ENCODE measurements at regions not wholly inside any gene's neighbourhood (a gene's known extent, or its start where the extent isn't known, plus 50 kb on each side); places are given as distances from the start of the nearest gene placed in this dataset.

DNA sequence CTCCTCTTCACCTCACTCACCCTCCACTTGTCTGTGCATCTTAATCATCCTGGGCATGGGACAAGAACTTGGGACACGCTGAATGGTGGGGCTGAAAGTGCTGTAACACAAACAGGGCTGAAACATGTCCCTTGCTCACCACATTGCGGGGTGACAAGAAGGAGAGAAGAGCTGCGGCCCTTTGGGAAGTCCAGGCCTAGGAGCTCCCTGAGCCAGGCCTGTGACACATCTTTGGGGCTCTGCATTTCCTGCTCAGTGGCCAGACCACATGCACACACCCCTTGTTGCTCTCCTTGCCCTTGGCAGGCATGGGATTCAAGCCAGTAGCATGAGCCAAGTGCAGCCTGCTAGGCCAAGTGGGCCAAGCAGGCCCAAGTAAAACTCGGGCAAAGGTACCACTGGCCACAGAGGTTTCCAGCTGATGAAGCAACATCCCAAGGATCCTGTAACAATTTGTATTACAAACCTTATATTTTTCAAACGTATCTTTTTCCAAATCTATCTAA lies 1384.3 kb upstream of the PCDH20 start:
- TF ChIP-seq ZFX (IDR thresholded peaks at IDR 0.05; ENCODE audit: borderline replicate concordance) (no peak), CTCF (IDR thresholded peaks at IDR 0.05) (no peak)
- no peak overlapping the region for H3K27ac ChIP-seq

DNA sequence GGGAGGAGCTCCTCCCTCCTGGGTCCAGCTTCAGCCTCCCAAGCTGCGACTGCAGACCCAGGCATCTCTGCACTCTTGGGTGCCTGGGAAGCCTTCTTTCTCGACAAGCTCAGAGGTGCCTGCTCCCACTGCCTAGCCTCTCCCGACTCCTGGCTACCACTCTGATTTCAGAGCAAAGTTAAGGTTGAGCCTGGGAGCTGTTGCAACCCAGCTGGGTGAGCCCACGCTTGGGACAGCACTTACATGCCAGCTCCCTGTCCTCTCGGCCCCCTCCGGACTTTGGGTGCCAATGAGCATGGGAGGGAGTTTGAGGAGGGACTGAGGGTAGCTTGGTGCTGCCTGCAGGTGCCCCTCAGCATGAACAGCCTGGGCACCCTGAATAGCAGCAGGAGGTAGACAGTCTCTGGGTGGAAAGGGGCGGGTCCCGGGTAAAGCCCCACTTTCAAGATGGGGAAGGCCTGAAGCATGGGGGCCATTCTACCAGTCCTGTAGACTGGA lies 1383.4 kb upstream of the PCDH20 start:
- no peak overlapping the region for H3K27ac ChIP-seq
- TF ChIP-seq ZFX (IDR thresholded peaks at IDR 0.05; ENCODE audit: borderline replicate concordance) (no peak), CTCF (IDR thresholded peaks at IDR 0.05) (no peak)

- peak overlapping the region; percentile 32; the same call in 1 of the 2 replicates for H3K27ac ChIP-seq
- TF ChIP-seq ZFX (IDR thresholded peaks at IDR 0.05; ENCODE audit: borderline replicate concordance) (no peak), CTCF (IDR thresholded peaks at IDR 0.05) (no peak)
These were observed 1378.2 kb upstream of the PCDH20 start for GRCh38 chr13:62793850-62794249.

DNA sequence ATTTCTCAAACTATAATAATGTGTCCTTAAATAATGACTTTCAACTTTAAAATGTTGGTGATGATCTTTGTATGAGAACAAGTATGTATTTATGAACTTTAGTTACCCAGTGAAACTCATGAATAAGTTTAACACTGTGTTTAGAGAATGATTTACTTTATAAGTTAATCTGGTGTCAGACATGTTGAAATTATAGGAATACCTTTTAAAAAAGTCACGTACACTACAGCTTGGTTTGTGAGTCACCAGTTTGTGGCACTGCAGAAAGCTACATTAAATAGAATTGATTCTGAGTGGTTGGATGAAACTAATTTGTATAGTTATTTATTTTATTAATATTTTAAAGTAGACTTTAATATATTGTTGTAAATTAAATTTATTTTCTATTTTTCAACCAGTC lies 1366.2 kb upstream of the PCDH20 start:
- TF ChIP-seq ZFX (IDR thresholded peaks at IDR 0.05; ENCODE audit: borderline replicate concordance) (no peak), CTCF (IDR thresholded peaks at IDR 0.05) (no peak)

GRCh38 chr13:62779161-62779560 lies 1363.5 kb upstream of the PCDH20 start:
- no peak overlapping the region for H3K27ac ChIP-seq
- TF ChIP-seq ZFX (IDR thresholded peaks at IDR 0.05; ENCODE audit: borderline replicate concordance), result no peak
- TF ChIP-seq CTCF (IDR thresholded peaks at IDR 0.05), result no peak

More for the DNA sequence above, 1366.2 kb upstream of the PCDH20 start:
- no peak overlapping the region for H3K27ac ChIP-seq

DNA sequence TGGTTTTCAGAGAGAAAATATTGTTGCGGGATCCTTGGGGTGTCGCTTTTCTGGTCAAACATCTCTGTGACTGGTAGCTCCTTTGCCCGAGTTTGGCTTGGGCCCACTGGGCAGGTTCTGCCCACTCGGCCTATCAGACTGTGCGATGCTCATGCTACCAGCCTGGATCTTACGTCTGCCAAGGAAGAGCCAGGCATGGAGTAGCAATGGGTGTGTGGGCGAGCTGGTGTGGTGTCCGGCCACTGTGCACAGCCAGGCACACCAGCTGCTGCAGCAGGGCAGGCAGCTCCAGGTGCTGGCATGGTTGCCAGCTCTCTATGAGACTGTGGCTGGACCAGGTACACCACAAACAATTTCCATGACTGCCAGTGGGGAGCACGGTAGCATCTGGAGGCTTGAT lies 1351.8 kb upstream of the PCDH20 start:
- no peak for TF ChIP-seq ZFX (IDR thresholded peaks at IDR 0.05; ENCODE audit: borderline replicate concordance)
- TF ChIP-seq CTCF (IDR thresholded peaks at IDR 0.05), result no peak
- H3K27ac ChIP-seq, result no peak overlapping the region

- no peak overlapping the region for H3K27ac ChIP-seq
- TF ChIP-seq CTCF (IDR thresholded peaks at IDR 0.05) (no peak), ZFX (IDR thresholded peaks at IDR 0.05; ENCODE audit: borderline replicate concordance) (no peak)
These were observed 1345.1 kb upstream of the PCDH20 start for GRCh38 chr13:62760724-62761123.

Measured in 22Rv1 (cell line).